ENCODE measurements at regions not wholly inside any gene's neighbourhood (a gene's known extent, or its start where the extent isn't known, plus 50 kb on each side); places are given as distances from the start of the nearest gene placed in this dataset.

GRCh38 chr10:42732266-42732665 lies 50.3 kb upstream of the BMS1 start:
- H3K27ac ChIP-seq (ENCODE audit: extremely low read depth, low read depth, low read length), result no peak overlapping the region
- H3K4me3 ChIP-seq (ENCODE audit: low read depth, low read length), result no peak overlapping the region
- no peaks in the 10 kb centered on the region for H3K36me3 ChIP-seq (ENCODE audit: control insufficient read depth in 2 of 2, insufficient read depth in 1 of 2, low read length in 2 of 2)
- TF ChIP-seq ZNF175 (tag by site-specific recombination; IDR thresholded peaks at IDR 0.05) (no peak), ZFHX2 (tag by site-specific recombination; conservative IDR thresholded peaks at IDR 0.05) (peak; percentile 73), EGR2 (tag by site-specific recombination; IDR thresholded peaks at IDR 0.05; ENCODE audit: low read depth) (peak; percentile 88)
- H3K4me1 ChIP-seq (ENCODE audit: control insufficient read depth, insufficient read depth, low read length), result no peaks in the 10 kb centered on the region
- ChIA-PET POLR2A (no interaction called here), CTCF (no interaction called here)
- no peaks in the 10 kb centered on the region for H3K9me3 ChIP-seq (ENCODE audit: control insufficient read depth, insufficient read depth, low read depth, low read length)
